Neural crest cell (in vitro differentiated cells): ENCODE measurements at regions not wholly inside any gene's neighbourhood (a gene's known extent, or its start where the extent isn't known, plus 50 kb on each side); places are given as distances from the start of the nearest gene placed in this dataset.
A peak's percentile ranks its signal among the peaks of the same experiment; 100 is the strongest.

Source experiments
- DNase-seq: peaks from one replicate; pipeline ENCODE4 v3.0.0; 2021; ENCODE audit warnings: low read depth, mixed read lengths, low spot score
- H3K27ac Mint-ChIP-seq: one replicate; pipeline ENCODE4 v1.8.0; 2021; ENCODE audit warnings: mild to moderate bottlenecking, mixed read lengths; ENCODE audit not compliant: unreplicated experiment
- H3K27me3 Mint-ChIP-seq: 2 replicates; pipeline ENCODE4 v1.8.0; 2021; ENCODE audit warnings: low read depth, mild to moderate bottlenecking, mixed read lengths
- H3K36me3 Mint-ChIP-seq: 2 replicates; pipeline ENCODE4 v1.8.0; 2021; ENCODE audit warnings: low read depth, mild to moderate bottlenecking, mixed read lengths
- H3K4me1 Mint-ChIP-seq: 2 replicates; pipeline ENCODE4 v1.8.0; 2021; ENCODE audit warnings: mixed read lengths
- H3K4me3 Mint-ChIP-seq: one replicate; pipeline ENCODE4 v1.8.0; 2021; ENCODE audit warnings: mild to moderate bottlenecking, mixed read lengths
- H3K9me3 Mint-ChIP-seq: 2 replicates; pipeline ENCODE4 v1.8.0; 2021; ENCODE audit warnings: mixed read lengths
- TF ChIP-seq, protein P1 (sequence below): fragments of 200-600 bp; sonication (generic); conservative IDR thresholded peaks from 2 replicates; pipeline ENCODE4 v1.5.0; 2021; ENCODE audit warnings: antibody characterized with exemption, mild to moderate bottlenecking

- Mint-ChIP-seq H3K9me3 (peaks cover 6% of the 10 kb centered on the region), H3K27ac (no peak overlapping the region), H3K36me3 (peaks cover 2% of the 10 kb centered on the region), H3K4me1 (peaks cover 4% of the 10 kb centered on the region), H3K27me3 (no peaks in the 10 kb centered on the region), H3K4me3 (no peak overlapping the region)
- no peak for DNase-seq
- TF ChIP-seq, protein P1, sequence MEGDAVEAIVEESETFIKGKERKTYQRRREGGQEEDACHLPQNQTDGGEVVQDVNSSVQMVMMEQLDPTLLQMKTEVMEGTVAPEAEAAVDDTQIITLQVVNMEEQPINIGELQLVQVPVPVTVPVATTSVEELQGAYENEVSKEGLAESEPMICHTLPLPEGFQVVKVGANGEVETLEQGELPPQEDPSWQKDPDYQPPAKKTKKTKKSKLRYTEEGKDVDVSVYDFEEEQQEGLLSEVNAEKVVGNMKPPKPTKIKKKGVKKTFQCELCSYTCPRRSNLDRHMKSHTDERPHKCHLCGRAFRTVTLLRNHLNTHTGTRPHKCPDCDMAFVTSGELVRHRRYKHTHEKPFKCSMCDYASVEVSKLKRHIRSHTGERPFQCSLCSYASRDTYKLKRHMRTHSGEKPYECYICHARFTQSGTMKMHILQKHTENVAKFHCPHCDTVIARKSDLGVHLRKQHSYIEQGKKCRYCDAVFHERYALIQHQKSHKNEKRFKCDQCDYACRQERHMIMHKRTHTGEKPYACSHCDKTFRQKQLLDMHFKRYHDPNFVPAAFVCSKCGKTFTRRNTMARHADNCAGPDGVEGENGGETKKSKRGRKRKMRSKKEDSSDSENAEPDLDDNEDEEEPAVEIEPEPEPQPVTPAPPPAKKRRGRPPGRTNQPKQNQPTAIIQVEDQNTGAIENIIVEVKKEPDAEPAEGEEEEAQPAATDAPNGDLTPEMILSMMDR, result peak; percentile 60
Observed at GRCh38 chr6:65776332-65776731, 69.3 kb upstream of the EYS start.

DNA sequence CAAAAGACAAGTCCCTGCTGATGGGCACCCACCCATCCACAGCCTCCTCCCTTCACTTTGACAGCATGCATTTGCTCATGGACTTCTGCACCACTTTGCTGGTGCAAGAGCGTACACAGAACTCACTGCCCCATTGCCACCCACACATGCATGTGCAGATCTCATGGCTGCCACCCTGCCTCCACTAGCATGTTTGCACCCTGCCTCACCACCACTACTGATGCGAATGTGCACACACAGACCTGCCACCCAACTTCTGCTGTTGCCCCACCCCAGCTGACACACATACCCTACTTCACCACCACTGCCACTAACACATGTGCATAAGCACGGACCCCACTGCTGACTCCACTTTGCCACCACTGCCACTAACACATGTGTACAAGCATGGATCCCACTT, 64.9 kb upstream of the EYS start:
- DNase-seq, result no peak
- Mint-ChIP-seq H3K27me3 (no peaks in the 10 kb centered on the region), H3K36me3 (no peaks in the 10 kb centered on the region), H3K4me3 (no peak overlapping the region), H3K4me1 (peaks cover 4% of the 10 kb centered on the region), H3K9me3 (peaks cover 3% of the 10 kb centered on the region), H3K27ac (no peak overlapping the region)
- TF ChIP-seq, protein P1, result no peak

DNA sequence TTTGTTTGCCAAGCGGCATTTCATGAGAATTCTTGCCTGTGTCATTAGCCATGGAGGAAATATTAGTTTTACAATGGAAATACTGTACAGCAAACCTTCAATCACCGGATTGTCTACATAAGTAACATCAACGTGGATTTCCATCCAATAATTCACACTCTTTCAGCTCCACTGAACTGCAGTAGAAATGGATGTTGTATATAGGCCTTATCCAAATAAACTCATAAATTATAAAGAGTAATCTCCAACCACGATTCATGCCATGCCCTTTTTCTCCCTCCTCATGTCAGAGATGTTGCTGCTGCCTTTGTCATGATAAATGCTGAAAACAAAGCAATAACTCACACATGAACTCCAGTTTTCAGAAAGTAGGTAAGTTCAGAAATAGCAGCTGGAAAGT, 54.9 kb upstream of the EYS start:
- no peak for DNase-seq
- Mint-ChIP-seq H3K4me1 (peaks cover 4% of the 10 kb centered on the region), H3K36me3 (peaks cover 3% of the 10 kb centered on the region), H3K27me3 (no peaks in the 10 kb centered on the region), H3K27ac (no peak overlapping the region), H3K4me3 (no peak overlapping the region), H3K9me3 (peaks cover 11% of the 10 kb centered on the region)
- TF ChIP-seq, protein P1, result no peak

GRCh38 chr6:65760285-65760684, 53.3 kb upstream of the EYS start:
- Mint-ChIP-seq H3K36me3 (peaks cover 3% of the 10 kb centered on the region), H3K4me1 (peaks cover 4% of the 10 kb centered on the region), H3K9me3 (peaks cover 13% of the 10 kb centered on the region), H3K27ac (no peak overlapping the region), H3K4me3 (no peak overlapping the region), H3K27me3 (no peaks in the 10 kb centered on the region)
- DNase-seq, result no peak
- TF ChIP-seq, protein P1, result no peak
